SK-N-MC (cell line): ENCODE measurements at regions not wholly inside any gene's neighbourhood (a gene's known extent, or its start where the extent isn't known, plus 50 kb on each side); places are given as distances from the start of the nearest gene placed in this dataset.

ENCODE experiments used
- EZH2 ChIP-seq: fragments of 200-600 bp; sonication (generic); IDR thresholded peaks from one replicate; pipeline ENCODE4 v1.6.1; 2017; ENCODE audit warnings: antibody characterized with exemption
- POLR2AphosphoS5 ChIP-seq: IDR thresholded peaks from 2 replicates; pipeline ENCODE4 v1.6.1; 2012; ENCODE audit warnings: mild to moderate bottlenecking, low read depth, low read length, borderline replicate concordance

GRCh38 chr13:100951016-100951415 lies 276.4 kb upstream of the TMTC4 start:
- no peak for TF ChIP-seq POLR2AphosphoS5
- no peak for TF ChIP-seq EZH2
